ENCODE measurements at regions not wholly inside any gene's neighbourhood (a gene's known extent, or its start where the extent isn't known, plus 50 kb on each side); places are given as distances from the start of the nearest gene placed in this dataset.

DNA sequence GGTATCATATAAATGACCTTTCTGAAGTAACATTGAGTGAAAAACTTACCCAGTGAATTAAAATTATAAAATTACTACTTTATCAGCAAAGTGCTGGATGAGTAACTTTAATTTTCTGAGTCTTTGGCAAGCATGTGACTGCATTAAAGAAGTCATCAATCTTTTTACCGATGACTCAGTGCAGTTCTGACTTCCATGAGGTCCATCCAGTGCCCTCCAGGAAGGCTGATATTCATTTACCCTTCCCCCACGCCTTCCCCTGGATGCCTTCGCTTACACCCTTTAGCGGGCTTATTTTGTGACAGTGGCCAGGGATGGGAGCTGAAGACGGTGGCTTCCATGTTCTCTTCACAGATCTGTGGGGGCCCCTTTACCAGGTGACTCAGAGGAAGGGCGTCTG, 572.9 kb upstream of the PFKP start:
- no peak for DNase-seq (ENCODE audit: extremely low spot score)

DNA sequence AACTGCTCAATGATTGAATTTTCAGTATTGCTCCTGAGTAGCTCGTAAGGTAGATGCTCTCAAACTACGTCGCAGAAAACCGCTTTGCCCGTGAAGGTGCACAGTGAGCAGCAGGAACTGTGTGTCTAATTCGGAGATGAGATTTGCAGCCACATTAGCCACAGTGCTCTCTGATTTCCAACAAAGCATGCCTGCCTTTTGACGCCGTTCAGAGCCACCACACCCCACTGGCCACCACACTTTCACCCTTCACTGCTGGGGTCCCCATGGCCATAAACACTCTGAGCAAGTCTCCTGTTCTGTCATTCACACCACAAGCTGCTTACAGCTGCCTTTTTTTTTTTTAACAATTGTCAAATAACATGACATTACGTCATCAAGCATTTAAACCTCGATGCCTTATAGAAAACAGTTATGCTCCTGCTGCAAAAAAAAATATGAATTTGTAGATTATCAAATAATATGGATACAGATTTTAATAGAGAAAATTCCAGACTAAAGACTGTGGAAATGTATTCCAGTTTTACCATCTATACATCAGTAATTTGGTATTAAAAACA, 578.8 kb upstream of the PFKP start:
- TF ChIP-seq HDGF (IDR thresholded peaks at IDR 0.05; ENCODE audit: borderline replicate concordance) (no peak), ZNF384 (IDR thresholded peaks at IDR 0.05) (no peak), L3MBTL2 (conservative IDR thresholded peaks at IDR 0.05) (no peak), ARNT (IDR thresholded peaks at IDR 0.05) (no peak), LEF1 (IDR thresholded peaks at IDR 0.05; ENCODE audit: borderline replicate concordance) (no peak), FOXA1 (IDR thresholded peaks at IDR 0.05) (no peak)
- CTCF ChIA-PET = no interaction called here
- POLR2A ChIA-PET = no interaction called here
- no peak for DNase-seq (ENCODE audit: extremely low spot score)

More for the DNA sequence above, 572.9 kb upstream of the PFKP start:
- ChIA-PET CTCF (interaction anchor here (0.6 to 1.1 kb wide), 2 partner anchors 30 to 720 kb away, joined by 3 to 4 read pairs; no protein-coding TSS in a partner anchor), POLR2A (no interaction called here)
- TF ChIP-seq HDGF (IDR thresholded peaks at IDR 0.05; ENCODE audit: borderline replicate concordance) (no peak), ELF4 (IDR thresholded peaks at IDR 0.05) (no peak), L3MBTL2 (conservative IDR thresholded peaks at IDR 0.05) (no peak), LEF1 (IDR thresholded peaks at IDR 0.05; ENCODE audit: borderline replicate concordance) (no peak), NFRKB (IDR thresholded peaks at IDR 0.05) (no peak), SUZ12 (IDR thresholded peaks at IDR 0.05) (no peak), ZNF384 (IDR thresholded peaks at IDR 0.05) (no peak), SP1 (IDR thresholded peaks at IDR 0.05) (no peak), FOXA1 (IDR thresholded peaks at IDR 0.05) (no peak), FOXK2 (IDR thresholded peaks at IDR 0.05) (no peak), BHLHE40 (IDR thresholded peaks at IDR 0.05; ENCODE audit: borderline replicate concordance) (no peak), CTBP1 (IDR thresholded peaks at IDR 0.05; ENCODE audit: borderline replicate concordance) (no peak), ARNT (IDR thresholded peaks at IDR 0.05) (no peak), FOXM1 (IDR thresholded peaks at IDR 0.05; ENCODE audit: borderline replicate concordance) (no peak)

DNA sequence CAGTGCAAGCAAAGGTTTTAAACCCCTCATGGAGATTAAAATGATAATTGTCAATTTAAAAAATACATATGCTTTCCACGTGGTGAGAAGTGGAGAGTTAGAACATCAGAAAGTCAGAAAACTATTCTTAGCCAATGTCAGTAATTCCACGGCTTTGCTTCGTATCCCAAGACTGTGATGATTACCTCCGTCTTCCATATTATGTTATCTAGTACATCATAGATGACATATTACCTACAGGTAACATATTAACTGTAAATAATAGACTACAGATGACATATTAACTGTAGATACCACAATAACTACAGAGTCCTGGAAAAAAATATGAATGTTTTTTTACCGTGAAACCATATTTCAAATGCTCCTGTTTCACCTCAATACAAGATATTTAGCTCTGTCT, 579.4 kb upstream of the PFKP start:
- TF ChIP-seq FOXA1 (IDR thresholded peaks at IDR 0.05) = no peak
- TF ChIP-seq SP1 (IDR thresholded peaks at IDR 0.05) = no peak
- TF ChIP-seq SUZ12 (IDR thresholded peaks at IDR 0.05) = no peak
- no peak for TF ChIP-seq L3MBTL2 (conservative IDR thresholded peaks at IDR 0.05)
- TF ChIP-seq NFRKB (IDR thresholded peaks at IDR 0.05) = no peak
- no peak for TF ChIP-seq CTBP1 (IDR thresholded peaks at IDR 0.05; ENCODE audit: borderline replicate concordance)
- no peak for TF ChIP-seq BHLHE40 (IDR thresholded peaks at IDR 0.05; ENCODE audit: borderline replicate concordance)
- TF ChIP-seq ZNF384 (IDR thresholded peaks at IDR 0.05) = no peak
- TF ChIP-seq ARNT (IDR thresholded peaks at IDR 0.05) = no peak
- TF ChIP-seq LEF1 (IDR thresholded peaks at IDR 0.05; ENCODE audit: borderline replicate concordance) = no peak
- TF ChIP-seq TARDBP (IDR thresholded peaks at IDR 0.05) = no peak
- TF ChIP-seq FOXK2 (IDR thresholded peaks at IDR 0.05) = no peak
- no peak for TF ChIP-seq HDGF (IDR thresholded peaks at IDR 0.05; ENCODE audit: borderline replicate concordance)
- no peak for TF ChIP-seq FOXM1 (IDR thresholded peaks at IDR 0.05; ENCODE audit: borderline replicate concordance)
- TF ChIP-seq ELF4 (IDR thresholded peaks at IDR 0.05) = no peak
- TF ChIP-seq, protein P1, sequence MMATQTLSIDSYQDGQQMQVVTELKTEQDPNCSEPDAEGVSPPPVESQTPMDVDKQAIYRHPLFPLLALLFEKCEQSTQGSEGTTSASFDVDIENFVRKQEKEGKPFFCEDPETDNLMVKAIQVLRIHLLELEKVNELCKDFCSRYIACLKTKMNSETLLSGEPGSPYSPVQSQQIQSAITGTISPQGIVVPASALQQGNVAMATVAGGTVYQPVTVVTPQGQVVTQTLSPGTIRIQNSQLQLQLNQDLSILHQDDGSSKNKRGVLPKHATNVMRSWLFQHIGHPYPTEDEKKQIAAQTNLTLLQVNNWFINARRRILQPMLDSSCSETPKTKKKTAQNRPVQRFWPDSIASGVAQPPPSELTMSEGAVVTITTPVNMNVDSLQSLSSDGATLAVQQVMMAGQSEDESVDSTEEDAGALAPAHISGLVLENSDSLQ (IDR thresholded peaks at IDR 0.05) = no peak
- no peak for DNase-seq (ENCODE audit: extremely low spot score)
- POLR2A ChIA-PET = no interaction called here
- CTCF ChIA-PET = no interaction called here

DNA sequence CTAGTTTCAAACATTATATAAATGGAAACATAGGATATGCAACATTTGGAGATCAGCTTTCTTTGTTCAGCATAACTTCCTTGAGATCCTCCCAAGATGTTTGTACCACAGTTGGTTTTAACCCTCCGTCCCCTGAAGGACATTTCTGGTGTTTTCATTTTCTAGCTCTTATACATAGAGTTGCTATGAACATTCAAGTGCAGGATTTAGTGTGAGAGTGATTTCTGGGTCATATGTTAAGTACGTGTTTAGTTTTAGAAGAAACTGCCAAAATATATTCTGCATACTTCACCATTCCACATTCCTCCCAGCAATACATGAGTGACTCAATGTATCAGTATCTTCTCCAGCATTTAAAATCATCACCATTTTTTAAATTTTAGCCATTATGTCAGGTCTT, 588.7 kb upstream of the PFKP start:
- ChIA-PET CTCF (no interaction called here), POLR2A (no interaction called here)
- no peak for DNase-seq (ENCODE audit: extremely low spot score)
- no peak for TF ChIP-seq ELF4 (IDR thresholded peaks at IDR 0.05)
- no peak for TF ChIP-seq SUZ12 (IDR thresholded peaks at IDR 0.05)
- no peak for TF ChIP-seq ZNF384 (IDR thresholded peaks at IDR 0.05)
- no peak for TF ChIP-seq LEF1 (IDR thresholded peaks at IDR 0.05; ENCODE audit: borderline replicate concordance)
- no peak for TF ChIP-seq BHLHE40 (IDR thresholded peaks at IDR 0.05; ENCODE audit: borderline replicate concordance)
- TF ChIP-seq CTBP1 (IDR thresholded peaks at IDR 0.05; ENCODE audit: borderline replicate concordance) = no peak
- TF ChIP-seq L3MBTL2 (conservative IDR thresholded peaks at IDR 0.05) = no peak
- no peak for TF ChIP-seq SP1 (IDR thresholded peaks at IDR 0.05)

DNA sequence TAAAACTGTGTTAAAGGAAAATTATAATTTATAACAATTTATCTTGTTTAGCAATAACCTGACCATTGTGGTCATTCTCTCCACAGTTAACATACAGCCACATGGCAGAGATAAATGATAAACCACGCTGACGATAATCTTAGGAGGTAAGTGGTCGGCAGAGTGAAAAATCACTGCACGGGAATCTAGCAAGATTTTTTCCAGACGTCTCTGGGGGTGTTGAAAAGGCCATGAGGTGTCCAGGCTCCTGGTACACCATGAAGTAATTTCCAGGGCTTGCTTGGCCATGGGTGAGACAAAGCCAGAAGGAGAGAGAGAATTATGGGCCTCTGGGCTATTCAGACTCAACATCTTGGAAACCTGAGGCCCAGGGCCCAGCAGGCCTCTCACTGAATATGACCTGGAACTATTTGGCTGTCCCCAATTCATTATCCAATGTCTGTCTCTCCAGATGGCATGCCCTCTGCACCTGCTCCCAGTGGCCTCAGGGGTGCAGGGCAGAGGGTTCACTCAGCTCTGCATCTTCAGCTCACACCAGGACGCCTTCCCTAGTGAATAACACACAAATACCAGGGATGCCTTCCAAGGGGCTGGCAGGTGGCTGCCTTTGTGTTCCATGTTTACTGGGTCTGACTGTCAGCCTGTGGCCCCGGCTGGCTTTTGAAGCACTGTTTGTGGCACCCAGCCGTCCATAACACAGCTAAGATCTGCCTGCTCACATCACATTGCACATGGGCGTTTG, 590.4 kb upstream of the PFKP start:
- ChIA-PET POLR2A (no interaction called here), CTCF (no interaction called here)
- TF ChIP-seq FOXM1 (IDR thresholded peaks at IDR 0.05; ENCODE audit: borderline replicate concordance) (no peak), BHLHE40 (IDR thresholded peaks at IDR 0.05; ENCODE audit: borderline replicate concordance) (no peak), TARDBP (IDR thresholded peaks at IDR 0.05) (no peak), FOXA1 (IDR thresholded peaks at IDR 0.05) (no peak), NFRKB (IDR thresholded peaks at IDR 0.05) (no peak), ZNF384 (IDR thresholded peaks at IDR 0.05) (no peak), CTBP1 (IDR thresholded peaks at IDR 0.05; ENCODE audit: borderline replicate concordance) (no peak), SP1 (IDR thresholded peaks at IDR 0.05) (no peak), FOXK2 (IDR thresholded peaks at IDR 0.05) (no peak), SUZ12 (IDR thresholded peaks at IDR 0.05) (no peak), LEF1 (IDR thresholded peaks at IDR 0.05; ENCODE audit: borderline replicate concordance) (no peak), L3MBTL2 (conservative IDR thresholded peaks at IDR 0.05) (no peak), ARNT (IDR thresholded peaks at IDR 0.05) (no peak), ELF4 (IDR thresholded peaks at IDR 0.05) (no peak), HDGF (IDR thresholded peaks at IDR 0.05; ENCODE audit: borderline replicate concordance) (no peak)
- TF ChIP-seq, protein P1 (IDR thresholded peaks at IDR 0.05) = no peak
- DNase-seq (ENCODE audit: extremely low spot score) = no peak

DNA sequence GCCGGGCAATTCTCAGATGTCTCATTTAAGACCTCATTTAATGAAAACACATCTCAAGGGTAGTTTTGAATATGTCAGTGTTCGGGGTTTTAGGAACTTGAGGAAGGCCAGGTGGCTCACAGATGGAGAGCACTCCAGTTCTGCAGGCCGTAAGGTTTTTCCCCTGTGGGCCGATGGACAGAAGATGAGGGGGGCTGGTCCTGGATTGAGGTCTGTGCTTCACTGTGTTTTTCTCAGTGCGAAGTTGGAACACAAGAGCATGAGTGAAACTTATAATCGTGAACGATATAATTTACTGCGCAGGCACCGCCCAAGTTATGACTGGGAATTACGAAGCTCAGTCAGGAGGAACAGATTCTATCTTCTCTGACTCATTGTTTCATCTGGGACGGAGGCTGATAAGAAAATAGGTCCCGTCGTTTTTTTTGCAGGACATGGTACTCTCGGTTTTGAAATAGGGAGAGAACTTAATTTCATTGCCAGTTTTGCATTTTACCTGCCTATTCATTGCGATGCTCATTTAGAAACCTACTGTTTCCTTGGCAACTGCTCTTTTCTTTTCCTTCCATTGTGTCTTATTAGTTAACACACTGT, 591.0 kb upstream of the PFKP start:
- ChIA-PET POLR2A (no interaction called here), CTCF (no interaction called here)

More for the DNA sequence above, 591.0 kb upstream of the PFKP start:
- DNase-seq (ENCODE audit: extremely low spot score) = no peak
- TF ChIP-seq FOXM1 (IDR thresholded peaks at IDR 0.05; ENCODE audit: borderline replicate concordance) (no peak), TARDBP (IDR thresholded peaks at IDR 0.05) (no peak), SUZ12 (IDR thresholded peaks at IDR 0.05) (no peak)
